ENCODE measurements at regions not wholly inside any gene's neighbourhood (a gene's known extent, or its start where the extent isn't known, plus 50 kb on each side); places are given as distances from the start of the nearest gene placed in this dataset.

- no peak overlapping the region for H3K4me3 ChIP-seq (ENCODE audit: low read depth, low read length)
- ChIA-PET CTCF (interaction anchor here (0.7 kb wide), 1 partner anchor 58 kb away, joined by 3 read pairs; no protein-coding TSS in a partner anchor), POLR2A (no interaction called here)
- H3K9me3 ChIP-seq (ENCODE audit: control insufficient read depth, insufficient read depth, low read depth, low read length), result no peaks in the 10 kb centered on the region
- no peaks in the 10 kb centered on the region for H3K4me1 ChIP-seq (ENCODE audit: control insufficient read depth, insufficient read depth, low read length)
- H3K27ac ChIP-seq (ENCODE audit: extremely low read depth, low read depth, low read length), result no peak overlapping the region
- no peaks in the 10 kb centered on the region for H3K36me3 ChIP-seq (ENCODE audit: control insufficient read depth in 2 of 2, insufficient read depth in 1 of 2, low read length in 2 of 2)
- TF ChIP-seq ZBTB10 (tag by site-specific recombination; IDR thresholded peaks at IDR 0.05) (no peak), ZNF394 (tag by site-specific recombination; IDR thresholded peaks at IDR 0.05; ENCODE audit: borderline replicate concordance) (no peak), ATF2 (tag by site-specific recombination; IDR thresholded peaks at IDR 0.05; ENCODE audit: low read depth) (no peak), ZNF335 (tag by site-specific recombination; conservative IDR thresholded peaks at IDR 0.05) (no peak), ZNF549 (tag by site-specific recombination; IDR thresholded peaks at IDR 0.05) (no peak), ZFP3 (tag by site-specific recombination; IDR thresholded peaks at IDR 0.05; ENCODE audit: low read depth) (no peak)
These were observed 175.4 kb downstream of the WSCD1 start for GRCh38 chr17:6245301-6246177.

GRCh38 chr17:6244796-6245195 is 174.6 kb downstream of the WSCD1 start:
- H3K4me3 ChIP-seq (ENCODE audit: low read depth, low read length), result no peak overlapping the region
- TF ChIP-seq GLI2 (tag by site-specific recombination; IDR thresholded peaks at IDR 0.05; ENCODE audit: borderline replicate concordance, low read depth), result no peak
- no peak for TF ChIP-seq ZBTB10 (tag by site-specific recombination; IDR thresholded peaks at IDR 0.05)
- no peak for TF ChIP-seq ZNF776 (tag by site-specific recombination; IDR thresholded peaks at IDR 0.05; ENCODE audit: borderline replicate concordance)
- no peak for TF ChIP-seq ZNF239 (tag by site-specific recombination; IDR thresholded peaks at IDR 0.05)
- no peak for TF ChIP-seq ZNF521 (tag by site-specific recombination; IDR thresholded peaks at IDR 0.05)
- H3K36me3 ChIP-seq (ENCODE audit: control insufficient read depth in 2 of 2, insufficient read depth in 1 of 2, low read length in 2 of 2), result no peaks in the 10 kb centered on the region
- CTCF ChIA-PET, result no interaction called here
- H3K4me1 ChIP-seq (ENCODE audit: control insufficient read depth, insufficient read depth, low read length), result no peaks in the 10 kb centered on the region
- H3K27ac ChIP-seq (ENCODE audit: extremely low read depth, low read depth, low read length), result no peak overlapping the region
- POLR2A ChIA-PET, result no interaction called here
- no peaks in the 10 kb centered on the region for H3K9me3 ChIP-seq (ENCODE audit: control insufficient read depth, insufficient read depth, low read depth, low read length)

- ChIA-PET CTCF (interaction anchor here (0.5 kb wide), 1 partner anchor 192 kb away, joined by 3 read pairs; no protein-coding TSS in a partner anchor), POLR2A (no interaction called here)
- no peaks in the 10 kb centered on the region for H3K9me3 ChIP-seq (ENCODE audit: control insufficient read depth, insufficient read depth, low read depth, low read length)
- H3K27ac ChIP-seq (ENCODE audit: extremely low read depth, low read depth, low read length), result no peak overlapping the region
- no peaks in the 10 kb centered on the region for H3K4me1 ChIP-seq (ENCODE audit: control insufficient read depth, insufficient read depth, low read length)
- H3K4me3 ChIP-seq (ENCODE audit: low read depth, low read length), result no peak overlapping the region
- H3K36me3 ChIP-seq (ENCODE audit: control insufficient read depth in 2 of 2, insufficient read depth in 1 of 2, low read length in 2 of 2), result no peaks in the 10 kb centered on the region
- no peak for TF ChIP-seq SP7 (tag by site-specific recombination; IDR thresholded peaks at IDR 0.05)
- TF ChIP-seq BCL6B (tag by site-specific recombination; IDR thresholded peaks at IDR 0.05), result no peak
- TF ChIP-seq ZNF521 (tag by site-specific recombination; IDR thresholded peaks at IDR 0.05), result no peak
- TF ChIP-seq KLF10 (tag by site-specific recombination; IDR thresholded peaks at IDR 0.05), result no peak
- no peak for TF ChIP-seq TRIM28 (IDR thresholded peaks at IDR 0.05; ENCODE audit: borderline replicate concordance, low read length)
- no peak for TF ChIP-seq ZNF585B (tag by site-specific recombination; IDR thresholded peaks at IDR 0.05)
- no peak for TF ChIP-seq ZNF341 (tag by site-specific recombination; IDR thresholded peaks at IDR 0.05; ENCODE audit: low read depth)
- TF ChIP-seq ZSCAN5A (tag by site-specific recombination; IDR thresholded peaks at IDR 0.05), result no peak
- TF ChIP-seq ZNF654 (tag by site-specific recombination; IDR thresholded peaks at IDR 0.05; ENCODE audit: low read depth), result no peak
- TF ChIP-seq ZFP3 (tag by site-specific recombination; IDR thresholded peaks at IDR 0.05; ENCODE audit: low read depth), result no peak
These were observed 174.1 kb downstream of the WSCD1 start for GRCh38 chr17:6244253-6244652.
